Left lung (tissue), 4 donors: ENCODE measurements at regions not wholly inside any gene's neighbourhood (a gene's known extent, or its start where the extent isn't known, plus 50 kb on each side); places are given as distances from the start of the nearest gene placed in this dataset.
A peak's percentile ranks its signal among the peaks of the same experiment; 100 is the strongest.

ENCODE experiments used
- ATAC-seq: fragments of 200-7000 bp; cut with Tn5 transposase; one replicate; pipeline ENCODE4 v1.9.1; 2020; ENCODE audit warnings: moderate library complexity
- DNase-seq, 4 donors: peaks; one replicate each; pipeline ENCODE4 v3.0.0-alpha.2; 2013 to 2020
- H3K27ac ChIP-seq, 2 donors: fragments of 200-600 bp; sonication (generic) in 1 of 2; one replicate each; pipeline versions ENCODE4 v1.5.0 to v1.8.0; 2020 to 2021
- H3K27me3 ChIP-seq, 2 donors: fragments of 200-600 bp; sonication (generic) in 1 of 2; one replicate each; pipeline versions ENCODE4 v1.5.0 to v1.8.0; 2020 to 2021
- H3K36me3 ChIP-seq, 2 donors: fragments of 200-600 bp; sonication (generic) in 1 of 2; one replicate each; pipeline versions ENCODE4 v1.5.0 to v1.8.0; 2020 to 2021
- H3K4me1 ChIP-seq, 2 donors: fragments of 200-600 bp; one replicate each; pipeline ENCODE4 v1.8.0; 2021
- H3K4me3 ChIP-seq, 2 donors: fragments of 200-600 bp; sonication (generic) in 1 of 2; one replicate each; pipeline versions ENCODE4 v1.5.0 to v1.8.0; 2020 to 2021; ENCODE audit warnings: mild to moderate bottlenecking in 1 of 2
- H3K9me3 ChIP-seq, 2 donors: fragments of 200-600 bp; sonication (generic) in 1 of 2; one replicate each; pipeline versions ENCODE4 v1.5.0 to v1.8.0; 2020 to 2021
- CTCF ChIP-seq, 2 donors: fragments of 200-600 bp; sonication (generic) in 1 of 2; IDR thresholded peaks; one replicate each; pipeline versions ENCODE4 v1.5.0 to v1.8.0; 2021; ENCODE audit warnings: antibody characterized with exemption in 2 of 2
- intact Hi-C, 2 donors: fragments of 100-400 bp; cut with DNase I; formaldehyde crosslinking; loops; one replicate each; pipeline versions ENCODE4 v1.11.2 to v1.14.2; 2022
- donor health status: DM: no; HTN: yes; CAD: no.
- donor health status: DM: no; HTN: no; CAD: no.

GRCh38 chr2:207421671-207422070, 108.1 kb upstream of the CREB1 start:
- Histone ChIP-seq H3K27me3 (no peaks in the 10 kb centered on the region), H3K36me3 (no peaks in the 10 kb centered on the region), H3K9me3 (no peaks in the 10 kb centered on the region), H3K4me3 (no peak overlapping the region), H3K27ac (no peak overlapping the region), H3K4me1 (no peaks in the 10 kb centered on the region)
- ATAC-seq (no peak), DNase-seq (no peak)
- TF ChIP-seq CTCF (IDR thresholded peaks at IDR 0.05), result no peak
- intact Hi-C loops, result no loop called here

DNA sequence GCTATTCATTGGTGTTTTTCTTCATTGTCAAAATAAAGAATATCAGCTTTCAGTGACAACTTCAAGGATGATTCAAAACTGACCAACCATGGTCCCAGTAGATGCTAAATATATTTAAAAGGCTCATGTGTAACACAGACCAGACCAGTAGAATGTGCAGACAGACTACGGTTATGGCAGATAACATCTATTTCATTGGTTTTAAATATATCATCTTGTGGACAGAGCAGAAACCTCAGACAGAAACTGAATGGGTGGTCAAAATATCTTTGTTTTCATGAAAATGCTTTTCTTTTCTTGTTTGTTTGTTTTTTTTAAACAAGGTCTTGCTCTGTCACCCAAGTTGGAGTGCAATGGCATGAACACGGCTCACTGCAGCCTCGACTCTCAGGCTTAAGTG, 107.4 kb upstream of the CREB1 start:
- Histone ChIP-seq H3K9me3 (no peaks in the 10 kb centered on the region), H3K36me3 (no peaks in the 10 kb centered on the region), H3K4me3 (no peak overlapping the region), H3K27ac (no peak overlapping the region), H3K4me1 (no peaks in the 10 kb centered on the region), H3K27me3 (no peaks in the 10 kb centered on the region)
- DNase-seq, result no peak
- no peak for ATAC-seq
- no peak for TF ChIP-seq CTCF (IDR thresholded peaks at IDR 0.05)
- intact Hi-C loops, result no loop called here

- ATAC-seq (peak; percentile 45), DNase-seq (no peak)
- H3K4me3 ChIP-seq, result no peak overlapping the region
- H3K27me3 ChIP-seq, result no peaks in the 10 kb centered on the region
- H3K36me3 ChIP-seq, result no peaks in the 10 kb centered on the region
- no peaks in the 10 kb centered on the region for H3K9me3 ChIP-seq
- TF ChIP-seq CTCF (IDR thresholded peaks at IDR 0.05), result no peak
- no peak overlapping the region for H3K27ac ChIP-seq
- no peaks in the 10 kb centered on the region for H3K4me1 ChIP-seq
- intact Hi-C loops, result no loop called here
These were observed 105.9 kb upstream of the CREB1 start for GRCh38 chr2:207423886-207424285.

DNA sequence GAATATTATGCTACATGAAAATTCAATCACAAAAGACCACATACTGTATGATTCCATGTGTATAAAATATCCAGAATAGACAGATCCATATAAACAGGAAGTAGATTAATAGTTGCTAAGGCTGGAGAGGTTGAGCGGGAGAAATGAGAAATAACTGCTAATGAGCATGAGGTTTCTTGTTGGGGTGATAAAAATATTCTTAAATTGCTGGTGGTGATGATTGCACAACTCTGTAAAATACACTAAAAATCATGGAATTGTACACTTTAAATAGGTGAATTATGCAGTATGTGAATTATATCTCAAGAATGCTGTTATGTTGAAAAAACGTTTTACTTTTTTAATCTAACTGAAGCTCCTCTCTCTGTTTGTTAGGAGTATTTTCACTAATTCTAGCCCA, 101.8 kb upstream of the CREB1 start:
- no peaks in the 10 kb centered on the region for H3K4me1 ChIP-seq
- H3K36me3 ChIP-seq, result no peaks in the 10 kb centered on the region
- DNase-seq (no peak), ATAC-seq (no peak)
- no peak overlapping the region for H3K4me3 ChIP-seq
- no peaks in the 10 kb centered on the region for H3K9me3 ChIP-seq
- intact Hi-C loops, result no loop called here
- TF ChIP-seq CTCF (IDR thresholded peaks at IDR 0.05), result no peak
- no peaks in the 10 kb centered on the region for H3K27me3 ChIP-seq
- no peak overlapping the region for H3K27ac ChIP-seq

DNA sequence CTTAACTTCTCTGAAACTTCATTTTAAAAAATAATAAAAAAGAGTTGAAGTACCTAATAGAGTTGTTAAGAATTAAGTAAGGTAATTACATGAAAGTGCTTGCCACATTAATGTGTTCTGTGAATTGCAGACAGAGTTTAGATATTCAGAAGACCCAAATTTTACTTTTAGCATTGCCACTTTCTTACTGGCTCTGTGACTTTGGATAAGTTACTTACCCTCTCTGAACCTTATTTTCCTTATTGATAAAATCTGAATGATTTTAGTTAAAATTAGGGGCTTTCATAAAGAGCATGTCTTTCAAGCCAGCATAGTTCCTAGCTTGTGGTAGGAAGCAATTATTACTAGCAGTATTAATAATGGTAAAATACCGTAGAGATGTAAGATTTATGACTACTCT, 101.2 kb upstream of the CREB1 start:
- intact Hi-C loops, result no loop called here
- Histone ChIP-seq H3K27me3 (no peaks in the 10 kb centered on the region), H3K27ac (no peak overlapping the region), H3K4me1 (no peaks in the 10 kb centered on the region), H3K4me3 (no peak overlapping the region), H3K9me3 (no peaks in the 10 kb centered on the region), H3K36me3 (no peaks in the 10 kb centered on the region)
- ATAC-seq (no peak), DNase-seq (no peak)
- TF ChIP-seq CTCF (IDR thresholded peaks at IDR 0.05), result no peak
